ENCODE measurements at regions not wholly inside any gene's neighbourhood (a gene's known extent, or its start where the extent isn't known, plus 50 kb on each side); places are given as distances from the start of the nearest gene placed in this dataset.
"Not testable (repeated sequence)": the region's sequence is repeated elsewhere in the genome, so short reads cannot be mapped to it uniquely, and the experiment has no call there.

- TF ChIP-seq CTCF (tag by site-specific recombination; IDR thresholded peaks at IDR 0.05); ZNF292 (tag by site-specific recombination; IDR thresholded peaks at IDR 0.05; ENCODE audit: borderline replicate concordance, low read depth); GLI4 (tag by site-specific recombination; IDR thresholded peaks at IDR 0.05); ZBTB8A (tag by site-specific recombination; IDR thresholded peaks at IDR 0.05); ZNF221 (tag by site-specific recombination; IDR thresholded peaks at IDR 0.05; ENCODE audit: borderline replicate concordance); ZNF132 (tag by site-specific recombination; IDR thresholded peaks at IDR 0.05; ENCODE audit: borderline replicate concordance): not testable (repeated sequence)
Measured at GRCh38 chr13:71289980-71290379, 577.0 kb downstream of the DACH1 start.

Measured in HEK293 (cell line).